Activated naive CD4-positive, alpha-beta T cell treated with anti-CD3 and anti-CD28 coated beads, Interleukin-2, amount 10 ng/mL, durations not matched to agents 7 days and 5 days (primary cell): ENCODE measurements at regions not wholly inside any gene's neighbourhood (a gene's known extent, or its start where the extent isn't known, plus 50 kb on each side); places are given as distances from the start of the nearest gene placed in this dataset.

Experiments used
- CTCF ChIA-PET: fragments of 350-600 bp; sonication (Branson Sonifier 250); formaldehyde crosslinking; loops from one replicate; lab custom pipeline; 2021; ENCODE audit warnings: antibody characterized with exemption; lab: Charles Lee
- DNase-seq: peaks from one replicate; pipeline ENCODE4 v3.0.0-alpha.2; 2020
- H3K27ac Mint-ChIP-seq: one replicate; pipeline ENCODE4 v1.8.0; 2021; ENCODE audit warnings: mild to moderate bottlenecking, moderate library complexity, mixed read lengths
- H3K27me3 Mint-ChIP-seq: one replicate; pipeline ENCODE4 v1.8.0; 2021; ENCODE audit warnings: mild to moderate bottlenecking, mixed read lengths
- H3K36me3 Mint-ChIP-seq: one replicate; pipeline ENCODE4 v1.8.0; 2021; ENCODE audit warnings: mixed read lengths
- H3K4me1 Mint-ChIP-seq: one replicate; pipeline ENCODE4 v1.8.0; 2021; ENCODE audit warnings: mixed read lengths
- H3K4me3 Mint-ChIP-seq: one replicate; pipeline ENCODE4 v1.8.0; 2021; ENCODE audit warnings: mild to moderate bottlenecking, moderate library complexity, mixed read lengths
- H3K9me3 Mint-ChIP-seq: one replicate; pipeline ENCODE4 v1.8.0; 2021; ENCODE audit warnings: mixed read lengths

GRCh38 chr5:67455970-67456369 lies 259.4 kb upstream of the CD180 start:
- Mint-ChIP-seq H3K4me3 (no peak overlapping the region), H3K36me3 (no peaks in the 10 kb centered on the region), H3K9me3 (no peaks in the 10 kb centered on the region), H3K4me1 (no peaks in the 10 kb centered on the region), H3K27me3 (no peaks in the 10 kb centered on the region), H3K27ac (no peak overlapping the region)
- CTCF ChIA-PET, result no interaction called here
- no peak for DNase-seq

- Mint-ChIP-seq H3K4me3 (no peak overlapping the region), H3K4me1 (no peaks in the 10 kb centered on the region), H3K36me3 (no peaks in the 10 kb centered on the region), H3K27me3 (no peaks in the 10 kb centered on the region), H3K27ac (no peak overlapping the region), H3K9me3 (no peaks in the 10 kb centered on the region)
- DNase-seq, result no peak
- CTCF ChIA-PET, result no interaction called here
Measured at GRCh38 chr5:67454957-67455561, 258.5 kb upstream of the CD180 start.

- Mint-ChIP-seq H3K27ac (no peak overlapping the region), H3K27me3 (no peaks in the 10 kb centered on the region), H3K4me3 (no peak overlapping the region), H3K9me3 (no peaks in the 10 kb centered on the region), H3K4me1 (no peaks in the 10 kb centered on the region), H3K36me3 (no peaks in the 10 kb centered on the region)
- CTCF ChIA-PET, result no interaction called here
- no peak for DNase-seq
Measured at GRCh38 chr5:67453111-67453905, 256.7 kb upstream of the CD180 start.

- no peak for DNase-seq
- CTCF ChIA-PET, result no interaction called here
- Mint-ChIP-seq H3K27me3 (peaks cover 6% of the 10 kb centered on the region), H3K4me1 (no peaks in the 10 kb centered on the region), H3K9me3 (no peaks in the 10 kb centered on the region), H3K27ac (no peak overlapping the region), H3K4me3 (no peak overlapping the region), H3K36me3 (no peaks in the 10 kb centered on the region)
Measured at GRCh38 chr5:67451640-67452279, 255.2 kb upstream of the CD180 start.

GRCh38 chr5:67447732-67448131 lies 251.1 kb upstream of the CD180 start:
- CTCF ChIA-PET, result no interaction called here
- no peaks in the 10 kb centered on the region for H3K9me3 Mint-ChIP-seq
- H3K27me3 Mint-ChIP-seq, result peaks cover 6% of the 10 kb centered on the region
- DNase-seq, result no peak
- H3K36me3 Mint-ChIP-seq, result no peaks in the 10 kb centered on the region
- H3K27ac Mint-ChIP-seq, result no peak overlapping the region
- no peak overlapping the region for H3K4me3 Mint-ChIP-seq
- no peaks in the 10 kb centered on the region for H3K4me1 Mint-ChIP-seq

- CTCF ChIA-PET, result no interaction called here
- no peaks in the 10 kb centered on the region for H3K36me3 Mint-ChIP-seq
- H3K27me3 Mint-ChIP-seq, result peaks cover 4% of the 10 kb centered on the region
- DNase-seq, result no peak
- no peak overlapping the region for H3K4me3 Mint-ChIP-seq
- no peak overlapping the region for H3K27ac Mint-ChIP-seq
- no peaks in the 10 kb centered on the region for H3K9me3 Mint-ChIP-seq
- H3K4me1 Mint-ChIP-seq, result no peaks in the 10 kb centered on the region
Measured at GRCh38 chr5:67437905-67438845, 241.6 kb upstream of the CD180 start.

- Mint-ChIP-seq H3K36me3 (no peaks in the 10 kb centered on the region), H3K4me3 (no peak overlapping the region), H3K27ac (no peak overlapping the region), H3K9me3 (no peaks in the 10 kb centered on the region), H3K4me1 (no peaks in the 10 kb centered on the region), H3K27me3 (peaks cover 4% of the 10 kb centered on the region)
- CTCF ChIA-PET, result no interaction called here
- DNase-seq, result no peak
Measured at GRCh38 chr5:67435032-67435431, 238.4 kb upstream of the CD180 start.

GRCh38 chr5:67434466-67434865 lies 237.9 kb upstream of the CD180 start:
- Mint-ChIP-seq H3K4me1 (no peaks in the 10 kb centered on the region), H3K27ac (no peak overlapping the region), H3K27me3 (peaks cover 4% of the 10 kb centered on the region), H3K4me3 (no peak overlapping the region), H3K9me3 (no peaks in the 10 kb centered on the region), H3K36me3 (no peaks in the 10 kb centered on the region)
- CTCF ChIA-PET, result no interaction called here
- DNase-seq, result no peak

- Mint-ChIP-seq H3K36me3 (no peaks in the 10 kb centered on the region), H3K27ac (no peak overlapping the region), H3K4me3 (no peak overlapping the region), H3K9me3 (no peaks in the 10 kb centered on the region), H3K27me3 (no peaks in the 10 kb centered on the region), H3K4me1 (no peaks in the 10 kb centered on the region)
- DNase-seq, result no peak
- CTCF ChIA-PET, result no interaction called here
Measured at GRCh38 chr5:67432606-67433005, 236.0 kb upstream of the CD180 start.

- CTCF ChIA-PET, result no interaction called here
- no peak overlapping the region for H3K27ac Mint-ChIP-seq
- no peak for DNase-seq
- no peaks in the 10 kb centered on the region for H3K9me3 Mint-ChIP-seq
- H3K4me1 Mint-ChIP-seq, result no peaks in the 10 kb centered on the region
- H3K27me3 Mint-ChIP-seq, result no peaks in the 10 kb centered on the region
- no peak overlapping the region for H3K4me3 Mint-ChIP-seq
- no peaks in the 10 kb centered on the region for H3K36me3 Mint-ChIP-seq
Measured at GRCh38 chr5:67431191-67431590, 234.6 kb upstream of the CD180 start.

- no peaks in the 10 kb centered on the region for H3K36me3 Mint-ChIP-seq
- CTCF ChIA-PET, result no interaction called here
- no peaks in the 10 kb centered on the region for H3K27me3 Mint-ChIP-seq
- no peak overlapping the region for H3K4me3 Mint-ChIP-seq
- no peaks in the 10 kb centered on the region for H3K4me1 Mint-ChIP-seq
- no peak for DNase-seq
- no peak overlapping the region for H3K27ac Mint-ChIP-seq
- no peaks in the 10 kb centered on the region for H3K9me3 Mint-ChIP-seq
Measured at GRCh38 chr5:67427850-67428298, 231.3 kb upstream of the CD180 start.

- no peak for DNase-seq
- CTCF ChIA-PET, result no interaction called here
- Mint-ChIP-seq H3K4me3 (no peak overlapping the region), H3K27me3 (no peaks in the 10 kb centered on the region), H3K4me1 (peaks cover under 1% of the 10 kb centered on the region), H3K9me3 (peaks cover under 1% of the 10 kb centered on the region), H3K36me3 (no peaks in the 10 kb centered on the region), H3K27ac (no peak overlapping the region)
Measured at GRCh38 chr5:67426961-67427849, 230.6 kb upstream of the CD180 start.

GRCh38 chr5:67425514-67425913 lies 228.9 kb upstream of the CD180 start:
- no peak for DNase-seq
- H3K4me3 Mint-ChIP-seq, result no peak overlapping the region
- H3K9me3 Mint-ChIP-seq, result peaks cover 8% of the 10 kb centered on the region
- peaks cover 7% of the 10 kb centered on the region for H3K4me1 Mint-ChIP-seq
- no peak overlapping the region for H3K27ac Mint-ChIP-seq
- no peaks in the 10 kb centered on the region for H3K27me3 Mint-ChIP-seq
- H3K36me3 Mint-ChIP-seq, result peaks cover 3% of the 10 kb centered on the region
- CTCF ChIA-PET, result no interaction called here
